ENCODE measurements at regions not wholly inside any gene's neighbourhood (a gene's known extent, or its start where the extent isn't known, plus 50 kb on each side); places are given as distances from the start of the nearest gene placed in this dataset.

DNA sequence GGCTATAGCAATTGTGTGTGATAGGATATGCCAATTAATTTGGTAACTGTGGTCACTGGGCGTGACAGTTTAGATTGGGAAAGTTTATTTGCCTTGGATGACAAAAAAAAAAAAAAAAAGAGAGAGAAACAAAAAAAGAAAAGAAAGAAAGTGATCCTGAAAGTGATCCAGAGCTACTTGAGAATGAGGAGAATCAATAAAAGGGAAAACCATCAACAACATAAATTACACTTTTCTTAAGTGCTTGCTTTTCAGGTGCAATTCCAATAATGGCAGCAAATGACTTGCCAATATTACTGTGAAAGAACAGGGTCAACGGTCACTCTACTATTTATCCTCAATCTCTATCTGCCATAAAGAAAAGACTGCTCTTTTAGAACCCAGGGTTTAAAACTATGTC is 191.8 kb upstream of the SEMA3C start:
- no peak for TF ChIP-seq POLR2AphosphoS5 (IDR thresholded peaks at IDR 0.05)
- TF ChIP-seq, protein P1, sequence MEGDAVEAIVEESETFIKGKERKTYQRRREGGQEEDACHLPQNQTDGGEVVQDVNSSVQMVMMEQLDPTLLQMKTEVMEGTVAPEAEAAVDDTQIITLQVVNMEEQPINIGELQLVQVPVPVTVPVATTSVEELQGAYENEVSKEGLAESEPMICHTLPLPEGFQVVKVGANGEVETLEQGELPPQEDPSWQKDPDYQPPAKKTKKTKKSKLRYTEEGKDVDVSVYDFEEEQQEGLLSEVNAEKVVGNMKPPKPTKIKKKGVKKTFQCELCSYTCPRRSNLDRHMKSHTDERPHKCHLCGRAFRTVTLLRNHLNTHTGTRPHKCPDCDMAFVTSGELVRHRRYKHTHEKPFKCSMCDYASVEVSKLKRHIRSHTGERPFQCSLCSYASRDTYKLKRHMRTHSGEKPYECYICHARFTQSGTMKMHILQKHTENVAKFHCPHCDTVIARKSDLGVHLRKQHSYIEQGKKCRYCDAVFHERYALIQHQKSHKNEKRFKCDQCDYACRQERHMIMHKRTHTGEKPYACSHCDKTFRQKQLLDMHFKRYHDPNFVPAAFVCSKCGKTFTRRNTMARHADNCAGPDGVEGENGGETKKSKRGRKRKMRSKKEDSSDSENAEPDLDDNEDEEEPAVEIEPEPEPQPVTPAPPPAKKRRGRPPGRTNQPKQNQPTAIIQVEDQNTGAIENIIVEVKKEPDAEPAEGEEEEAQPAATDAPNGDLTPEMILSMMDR (IDR thresholded peaks at IDR 0.05): no peak

Measured in suprapubic skin (tissue), 3 donors.